Body of pancreas (tissue), 4 donors: ENCODE measurements at regions not wholly inside any gene's neighbourhood (a gene's known extent, or its start where the extent isn't known, plus 50 kb on each side); places are given as distances from the start of the nearest gene placed in this dataset.

Experiments
- ATAC-seq: fragments of 150-250 bp; one replicate; pipeline ENCODE4 v1.9.1; 2016
- DNase-seq, 4 donors: peaks; one replicate each; pipeline ENCODE4 v3.0.0-alpha.2; 2019
- H3K27ac ChIP-seq, 4 donors: fragments of 200-600 bp; sonication (generic); 1 replicate in 3 of 4; 2 replicates in 1 of 4; pipeline versions ENCODE4 v1.5.1 to v1.6.1; 2016 to 2019; ENCODE audit warnings: mild to moderate bottlenecking in 1 of 4, mixed read lengths in 1 of 4, moderate library complexity in 1 of 4
- H3K27me3 ChIP-seq, 2 donors: fragments of 200-600 bp; sonication (generic); one replicate each; pipeline ENCODE4 v1.6.0; 2016; ENCODE audit warnings: mild to moderate bottlenecking in 1 of 2
- H3K36me3 ChIP-seq, 2 donors: fragments of 200-600 bp; sonication (generic); replicated peaks in 1 of 2; 2 replicates each; pipeline ENCODE4 v1.5.1; 2016; ENCODE audit warnings: low read depth in 2 of 2; ENCODE audit not compliant: insufficient read depth in 1 of 2
- H3K4me1 ChIP-seq: fragments of 200-600 bp; sonication (generic); one replicate; pipeline ENCODE4 v1.6.0; 2016
- H3K4me3 ChIP-seq, 2 donors: fragments of 200-600 bp; sonication (generic); 1 replicate in 1 of 2; 2 replicates in 1 of 2; pipeline ENCODE4 v1.5.1; 2016 to 2019
- H3K9me3 ChIP-seq, 3 donors: fragments of 200-600 bp; sonication (generic); 1 replicate in 2 of 3; 2 replicates in 1 of 3; pipeline ENCODE4 v1.5.1; 2016
- CTCF ChIP-seq, 7 experiments: fragments of 450-650 bp in 4 of 7; fragments of 200-600 bp in 3 of 7; sonication (generic) in 3 of 7; IDR thresholded peaks; one replicate each; pipeline ENCODE4 v1.5.1; 2016 to 2019; ENCODE audit warnings: antibody characterized with exemption in 7 of 7
- POLR2A ChIP-seq, 3 donors: fragments of 450-650 bp; IDR thresholded peaks; one replicate each; pipeline ENCODE4 v1.6.1; 2016; ENCODE audit warnings: antibody characterized with exemption in 3 of 3, mild to moderate bottlenecking in 2 of 3
- WGBS, 2 donors: methylation state at CpG; one replicate each; pipeline ENCODE4 v1.1.5; 2017; 5-methylcytosine and 5-hydroxymethylcytosine counted together
- intact Hi-C: fragments of 100-400 bp; cut with DNase I; formaldehyde crosslinking; loops from one replicate; pipeline ENCODE4 v1.15.1; 2023

- no peak for ATAC-seq
- H3K27ac ChIP-seq, result no peak overlapping the region
- intact Hi-C loops, result no loop called here
- H3K4me1 ChIP-seq, result peaks cover 7% of the 10 kb centered on the region
- H3K36me3 ChIP-seq, result no peaks in the 10 kb centered on the region
- no peak overlapping the region for H3K4me3 ChIP-seq
- H3K9me3 ChIP-seq, result no peaks in the 10 kb centered on the region
- DNase-seq, result no peak
- 64 to 72% methylated on average over 4 of the region's 4 CpGs for WGBS, 2 donors
- TF ChIP-seq CTCF (IDR thresholded peaks at IDR 0.05) (no peak), POLR2A (IDR thresholded peaks at IDR 0.05) (no peak)
- H3K27me3 ChIP-seq, result no peaks in the 10 kb centered on the region
These were observed 163.0 kb upstream of the TSC22D1 start for GRCh38 chr13:44739120-44739519.

GRCh38 chr13:44738463-44738862, 162.3 kb upstream of the TSC22D1 start:
- H3K9me3 ChIP-seq, result no peaks in the 10 kb centered on the region
- intact Hi-C loops, result no loop called here
- no peak overlapping the region for H3K4me3 ChIP-seq
- peaks cover 7% of the 10 kb centered on the region for H3K4me1 ChIP-seq
- WGBS, 2 donors, result 90% methylated on average over 2 of the region's 2 CpGs
- ATAC-seq (no peak), DNase-seq (no peak)
- no peaks in the 10 kb centered on the region for H3K27me3 ChIP-seq
- H3K36me3 ChIP-seq, result no peaks in the 10 kb centered on the region
- H3K27ac ChIP-seq, result no peak overlapping the region
- TF ChIP-seq POLR2A (IDR thresholded peaks at IDR 0.05) (no peak), CTCF (IDR thresholded peaks at IDR 0.05) (no peak)

GRCh38 chr13:44735806-44736205, 159.7 kb upstream of the TSC22D1 start:
- DNase-seq, result no peak
- Histone ChIP-seq H3K36me3 (no peaks in the 10 kb centered on the region), H3K4me1 (peaks cover 7% of the 10 kb centered on the region), H3K4me3 (no peak overlapping the region), H3K27me3 (no peaks in the 10 kb centered on the region), H3K27ac (no peak overlapping the region), H3K9me3 (no peaks in the 10 kb centered on the region)
- TF ChIP-seq CTCF (IDR thresholded peaks at IDR 0.05) (no peak), POLR2A (IDR thresholded peaks at IDR 0.05) (no peak)
- ATAC-seq, result no peak
- intact Hi-C loops, result no loop called here
- 59 to 68% methylated on average over 4 of the region's 4 CpGs for WGBS, 2 donors

- ATAC-seq, result peak; percentile 76
- WGBS, 2 donors, result 75 to 82% methylated on average over 1 of the region's 1 CpG
These were observed 158.1 kb upstream of the TSC22D1 start for GRCh38 chr13:44734201-44734707.

More at GRCh38 chr13:44734201-44734707, 158.1 kb upstream of the TSC22D1 start:
- intact Hi-C loops, result no loop called here
- Histone ChIP-seq H3K27ac (peak overlapping the region in 2 of 4 donors; percentile 4 to 17), H3K36me3 (no peaks in the 10 kb centered on the region), H3K27me3 (no peaks in the 10 kb centered on the region), H3K4me1 (peaks cover 7% of the 10 kb centered on the region), H3K4me3 (no peak overlapping the region), H3K9me3 (no peaks in the 10 kb centered on the region)
- DNase-seq, result peak; percentile 58 to 83 (median 66)
- no peak for TF ChIP-seq POLR2A (IDR thresholded peaks at IDR 0.05)
- TF ChIP-seq CTCF (IDR thresholded peaks at IDR 0.05), result no peak
